ENCODE measurements at regions not wholly inside any gene's neighbourhood (a gene's known extent, or its start where the extent isn't known, plus 50 kb on each side); places are given as distances from the start of the nearest gene placed in this dataset.

DNA sequence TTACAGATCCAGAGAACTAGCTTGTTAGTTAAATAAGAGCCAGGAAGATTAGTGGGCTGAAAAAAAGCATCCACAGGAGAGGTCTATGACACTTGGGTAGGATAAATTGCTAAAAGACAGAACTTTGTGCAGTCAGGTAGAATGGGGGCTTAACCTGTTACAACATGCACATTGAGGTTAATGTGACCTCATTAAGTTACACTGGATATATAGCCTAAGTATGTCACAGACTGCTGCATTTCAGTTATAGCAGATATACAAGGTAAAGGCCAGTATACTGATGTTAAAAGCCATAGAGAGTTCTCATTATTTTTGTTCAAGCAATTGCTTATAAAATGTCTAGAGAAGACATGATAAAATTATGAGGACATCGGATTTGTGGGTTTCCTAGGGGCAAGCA lies 1179.9 kb upstream of the PCDH9 start:
- TF ChIP-seq, protein P1, sequence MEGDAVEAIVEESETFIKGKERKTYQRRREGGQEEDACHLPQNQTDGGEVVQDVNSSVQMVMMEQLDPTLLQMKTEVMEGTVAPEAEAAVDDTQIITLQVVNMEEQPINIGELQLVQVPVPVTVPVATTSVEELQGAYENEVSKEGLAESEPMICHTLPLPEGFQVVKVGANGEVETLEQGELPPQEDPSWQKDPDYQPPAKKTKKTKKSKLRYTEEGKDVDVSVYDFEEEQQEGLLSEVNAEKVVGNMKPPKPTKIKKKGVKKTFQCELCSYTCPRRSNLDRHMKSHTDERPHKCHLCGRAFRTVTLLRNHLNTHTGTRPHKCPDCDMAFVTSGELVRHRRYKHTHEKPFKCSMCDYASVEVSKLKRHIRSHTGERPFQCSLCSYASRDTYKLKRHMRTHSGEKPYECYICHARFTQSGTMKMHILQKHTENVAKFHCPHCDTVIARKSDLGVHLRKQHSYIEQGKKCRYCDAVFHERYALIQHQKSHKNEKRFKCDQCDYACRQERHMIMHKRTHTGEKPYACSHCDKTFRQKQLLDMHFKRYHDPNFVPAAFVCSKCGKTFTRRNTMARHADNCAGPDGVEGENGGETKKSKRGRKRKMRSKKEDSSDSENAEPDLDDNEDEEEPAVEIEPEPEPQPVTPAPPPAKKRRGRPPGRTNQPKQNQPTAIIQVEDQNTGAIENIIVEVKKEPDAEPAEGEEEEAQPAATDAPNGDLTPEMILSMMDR (optimal IDR thresholded peaks at IDR 0.05 in 1 of 3, IDR thresholded peaks at IDR 0.05 in 1 of 3, conservative IDR thresholded peaks at IDR 0.05 in 1 of 3; ENCODE audit: extremely low read depth in 1 of 3, insufficient read depth in 2 of 3, low read length in 3 of 3): no peak
- TF ChIP-seq EZH2 (IDR thresholded peaks at IDR 0.05; ENCODE audit: low read length): no peak
- Histone ChIP-seq H3K79me2 (ENCODE audit: control insufficient read depth, insufficient read depth, low read length) (no peaks in the 10 kb centered on the region), H3K36me3 (ENCODE audit: control insufficient read depth in 2 of 2, extremely low read depth in 1 of 2, insufficient read depth in 2 of 2, low read length in 2 of 2) (no peaks in the 10 kb centered on the region), H3K9ac (ENCODE audit: control insufficient read depth, extremely low read depth, insufficient read depth, low read length) (no peak overlapping the region), H3K4me3 (ENCODE audit: control insufficient read depth in 2 of 3, extremely low read depth in 1 of 3, insufficient read depth in 2 of 3, low read depth in 1 of 3, low read length in 3 of 3) (no peak overlapping the region), H3K9me3 (ENCODE audit: control insufficient read depth, low read depth, low read length) (peaks cover 3% of the 10 kb centered on the region), H3K9me1 (ENCODE audit: control insufficient read depth, extremely low read depth, insufficient read depth, low read length) (no peaks in the 10 kb centered on the region), H3K4me2 (ENCODE audit: control insufficient read depth, extremely low read depth, insufficient read depth, low read depth, low read length) (no peak overlapping the region), H4K20me1 (ENCODE audit: control insufficient read depth, extremely low read depth, insufficient read depth, low read length) (no peaks in the 10 kb centered on the region), H3K27me3 (ENCODE audit: control insufficient read depth, extremely low read depth, insufficient read depth, low read length) (no peaks in the 10 kb centered on the region), H2AFZ (ENCODE audit: control insufficient read depth, low read length) (no peak overlapping the region), H3K4me1 (ENCODE audit: control insufficient read depth, extremely low read depth, insufficient read depth, low read length) (no peaks in the 10 kb centered on the region), H3K27ac (ENCODE audit: control insufficient read depth, insufficient read depth, low read length) (no peak overlapping the region)
- DNase-seq (ENCODE audit: low read depth, low spot score) (no peak), FAIRE-seq (no peak)
- dilution Hi-C loops (cut with MboI; ENCODE audit: extremely low pct_ligation_motif_present, low sequenced_read_pairs): no loop called here

DNA sequence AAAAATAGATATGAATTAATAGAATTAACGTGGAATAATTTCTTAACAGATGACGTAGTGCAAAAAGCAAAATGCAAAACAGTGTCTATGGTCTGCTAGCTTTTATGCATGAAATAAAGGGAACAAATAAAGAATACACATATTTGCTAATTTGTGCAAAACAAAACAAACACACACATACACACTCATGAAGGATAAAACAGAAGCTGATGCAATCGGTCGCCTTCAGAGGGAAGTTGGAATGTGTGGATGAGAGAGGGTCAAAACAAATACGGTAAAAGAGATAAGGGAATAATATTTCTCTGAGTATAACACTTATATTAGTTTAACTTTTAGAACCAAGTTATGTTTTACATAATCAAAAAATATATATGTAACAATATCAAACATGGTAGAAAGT lies 1160.9 kb upstream of the PCDH9 start:
- Histone ChIP-seq H3K79me2 (ENCODE audit: control insufficient read depth, insufficient read depth, low read length) (no peaks in the 10 kb centered on the region), H2AFZ (ENCODE audit: control insufficient read depth, low read length) (no peak overlapping the region), H3K4me2 (ENCODE audit: control insufficient read depth, extremely low read depth, insufficient read depth, low read depth, low read length) (no peak overlapping the region), H3K27ac (ENCODE audit: control insufficient read depth, insufficient read depth, low read length) (no peak overlapping the region), H3K27me3 (ENCODE audit: control insufficient read depth, extremely low read depth, insufficient read depth, low read length) (no peaks in the 10 kb centered on the region), H3K9me3 (ENCODE audit: control insufficient read depth, low read depth, low read length) (no peaks in the 10 kb centered on the region), H3K9ac (ENCODE audit: control insufficient read depth, extremely low read depth, insufficient read depth, low read length) (no peak overlapping the region), H3K4me3 (ENCODE audit: control insufficient read depth in 2 of 3, extremely low read depth in 1 of 3, insufficient read depth in 2 of 3, low read depth in 1 of 3, low read length in 3 of 3) (no peak overlapping the region), H3K36me3 (ENCODE audit: control insufficient read depth in 2 of 2, extremely low read depth in 1 of 2, insufficient read depth in 2 of 2, low read length in 2 of 2) (no peaks in the 10 kb centered on the region), H3K4me1 (ENCODE audit: control insufficient read depth, extremely low read depth, insufficient read depth, low read length) (no peaks in the 10 kb centered on the region), H4K20me1 (ENCODE audit: control insufficient read depth, extremely low read depth, insufficient read depth, low read length) (no peaks in the 10 kb centered on the region), H3K9me1 (ENCODE audit: control insufficient read depth, extremely low read depth, insufficient read depth, low read length) (no peaks in the 10 kb centered on the region)
- no peak for FAIRE-seq
- DNase-seq (ENCODE audit: low read depth, low spot score): no peak
- TF ChIP-seq, protein P1 (optimal IDR thresholded peaks at IDR 0.05 in 1 of 3, IDR thresholded peaks at IDR 0.05 in 1 of 3, conservative IDR thresholded peaks at IDR 0.05 in 1 of 3; ENCODE audit: extremely low read depth in 1 of 3, insufficient read depth in 2 of 3, low read length in 3 of 3): no peak
- dilution Hi-C loops (cut with MboI; ENCODE audit: extremely low pct_ligation_motif_present, low sequenced_read_pairs): no loop called here

Measured in keratinocyte (primary cell).